ENCODE measurements at regions not wholly inside any gene's neighbourhood (a gene's known extent, or its start where the extent isn't known, plus 50 kb on each side); places are given as distances from the start of the nearest gene placed in this dataset.

DNA sequence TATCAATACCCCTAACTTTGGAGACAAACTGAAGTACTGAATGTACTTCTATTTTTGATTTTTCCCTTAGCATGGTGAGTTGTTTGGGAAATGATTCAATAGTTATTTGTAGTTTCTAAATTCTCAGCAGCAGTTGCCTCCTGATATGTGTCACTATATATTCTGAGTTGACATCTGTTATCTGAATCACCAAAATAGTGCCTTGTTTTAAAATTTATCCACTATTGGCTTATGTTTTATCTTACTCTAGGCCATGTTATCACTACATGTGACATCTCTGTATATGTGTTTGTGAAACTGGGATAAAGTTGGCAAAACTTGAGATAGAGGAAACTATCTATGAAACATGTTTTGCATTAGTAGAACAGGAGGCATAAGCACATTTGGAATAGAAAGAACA is 317.6 kb downstream of the TLE4 start:
- no peak for DNase-seq

DNA sequence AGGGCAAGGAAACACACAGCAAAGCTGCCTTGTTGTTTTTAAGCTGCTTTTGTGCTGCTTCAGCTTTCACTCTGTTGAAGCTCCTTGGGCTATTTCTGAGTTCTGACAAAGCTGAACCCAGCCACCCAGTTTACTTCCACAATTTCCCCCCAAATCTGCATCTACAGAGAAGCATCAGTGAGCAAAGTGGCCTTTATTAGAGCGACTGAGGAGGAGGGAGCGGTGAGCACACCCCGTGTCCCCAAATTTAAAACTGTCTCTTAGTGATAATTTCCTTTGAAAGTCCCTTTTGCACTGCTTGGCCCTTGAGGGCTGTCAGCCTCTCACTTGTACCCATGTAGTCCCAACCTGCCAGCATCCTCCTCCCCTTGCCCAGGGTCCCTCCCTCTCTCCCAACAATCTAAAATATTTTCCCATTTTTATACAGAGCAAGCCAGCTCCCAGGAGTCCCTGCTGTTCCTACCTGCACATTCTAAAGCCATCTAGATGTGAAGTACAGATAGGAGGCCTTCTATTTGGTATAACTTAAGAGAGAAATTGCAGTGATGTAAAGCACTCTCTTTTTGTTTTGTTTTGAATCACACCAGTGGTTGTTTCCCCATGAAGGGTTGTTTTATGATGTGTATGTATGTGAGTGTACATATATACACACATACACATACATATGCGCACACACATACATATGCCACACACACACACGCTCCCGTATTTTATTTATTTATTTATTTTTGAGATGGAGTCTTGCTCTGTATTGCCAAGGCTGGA is 313.5 kb downstream of the TLE4 start:
- DNase-seq = no peak

DNA sequence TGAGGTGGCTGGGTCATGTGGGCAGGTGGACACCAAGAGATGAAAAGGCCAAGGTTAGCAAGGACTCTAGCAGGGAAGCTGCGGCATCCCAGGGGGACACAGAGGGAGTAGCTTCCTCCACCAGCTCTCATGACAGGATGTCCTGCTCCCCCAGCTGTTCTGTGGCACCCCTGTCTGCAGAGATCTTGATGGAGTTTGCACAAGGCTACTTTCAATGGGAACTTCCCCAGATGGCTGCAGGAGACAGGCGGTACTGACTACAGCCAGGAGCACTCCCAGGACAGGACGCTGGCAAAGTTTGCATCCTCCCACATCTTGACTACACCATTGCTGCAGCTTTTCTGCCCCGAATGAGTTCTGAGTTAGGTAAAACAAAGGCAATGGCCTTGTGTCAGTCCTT is 312.8 kb downstream of the TLE4 start:
- DNase-seq = no peak

DNA sequence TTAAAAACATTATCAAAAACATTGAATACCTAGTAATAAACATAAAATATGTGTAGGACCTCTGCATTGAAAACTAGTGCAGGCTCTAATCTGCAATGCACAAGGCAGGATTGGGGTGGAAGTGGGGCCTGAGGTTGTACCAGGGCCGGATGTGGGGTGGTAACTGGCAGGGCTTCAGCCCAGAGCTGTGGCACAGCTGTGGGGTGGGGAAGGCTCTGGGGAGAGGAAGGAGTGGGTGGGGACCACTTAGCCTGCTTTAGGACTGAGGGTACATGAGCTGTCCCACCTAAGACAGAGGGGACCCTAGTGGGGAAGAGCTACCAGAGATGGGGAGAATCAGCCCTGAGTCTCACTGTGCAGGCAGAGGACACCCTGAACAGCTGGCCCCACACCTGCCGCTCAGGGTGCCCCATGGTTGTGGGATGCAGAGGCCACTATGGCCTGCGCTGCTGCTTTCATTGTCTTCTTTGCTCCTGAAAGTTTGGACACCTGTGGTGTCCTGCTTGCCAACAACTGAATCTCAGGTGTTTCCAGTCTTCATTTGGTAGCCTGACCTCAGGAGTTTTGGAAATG is 311.4 kb downstream of the TLE4 start:
- no peak for DNase-seq

GRCh38 chr9:79880626-79881025 is 308.9 kb downstream of the TLE4 start:
- DNase-seq = no peak

GRCh38 chr9:79877943-79878602 is 306.3 kb downstream of the TLE4 start:
- no peak for DNase-seq

DNA sequence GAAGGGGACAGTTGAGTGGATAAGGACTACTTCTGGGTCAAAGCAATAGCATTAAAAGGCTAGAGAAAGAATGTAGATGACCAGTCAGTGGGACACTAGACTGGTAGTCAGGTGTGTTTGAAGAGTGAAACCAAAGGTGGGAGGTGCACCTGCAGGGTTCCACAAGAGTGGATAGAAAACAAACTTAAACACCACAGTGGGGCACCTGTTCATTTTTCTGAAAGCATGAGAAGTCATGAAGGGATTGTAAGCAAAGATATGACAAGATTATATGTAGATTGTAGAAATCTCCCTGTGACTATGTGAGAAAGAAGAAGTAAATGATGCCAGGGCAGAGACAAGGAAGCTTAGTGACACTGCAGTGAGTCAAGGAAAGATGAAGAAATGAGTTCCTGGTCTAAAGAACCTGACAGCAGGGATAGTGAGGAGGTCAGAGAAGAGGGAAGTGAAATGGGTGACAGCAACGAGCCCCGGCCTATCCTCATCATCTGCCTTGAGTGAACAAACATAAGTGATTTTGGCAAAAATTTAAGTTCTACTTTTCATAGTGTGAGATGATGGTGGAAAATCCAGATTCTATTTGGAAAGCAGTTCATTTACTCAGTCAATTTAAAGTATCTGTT is 296.9 kb downstream of the TLE4 start:
- DNase-seq = no peak

- no peak for DNase-seq
These were observed 291.4 kb downstream of the TLE4 start for GRCh38 chr9:79862921-79863890.

DNA sequence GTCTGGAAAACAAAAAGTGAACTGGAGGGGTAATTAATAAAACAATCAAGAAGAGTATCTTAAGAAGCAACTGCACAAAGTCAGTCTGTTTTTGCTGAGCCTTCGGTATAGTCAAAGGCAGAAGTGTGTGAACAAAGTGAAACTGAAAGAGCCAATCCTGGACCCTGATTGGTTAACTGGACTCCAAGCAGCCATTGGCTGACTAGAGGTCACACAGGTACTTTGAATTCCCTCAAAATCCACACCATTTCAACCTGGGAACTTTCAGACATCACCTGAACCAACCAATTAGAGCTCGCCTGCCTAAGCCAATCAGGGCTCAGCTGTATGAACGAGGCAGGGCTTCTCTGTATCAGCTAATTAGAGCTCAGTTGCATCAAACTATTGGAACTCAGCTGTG is 286.7 kb downstream of the TLE4 start:
- no peak for DNase-seq

GRCh38 chr9:79857188-79857587 is 285.4 kb downstream of the TLE4 start:
- no peak for DNase-seq

DNA sequence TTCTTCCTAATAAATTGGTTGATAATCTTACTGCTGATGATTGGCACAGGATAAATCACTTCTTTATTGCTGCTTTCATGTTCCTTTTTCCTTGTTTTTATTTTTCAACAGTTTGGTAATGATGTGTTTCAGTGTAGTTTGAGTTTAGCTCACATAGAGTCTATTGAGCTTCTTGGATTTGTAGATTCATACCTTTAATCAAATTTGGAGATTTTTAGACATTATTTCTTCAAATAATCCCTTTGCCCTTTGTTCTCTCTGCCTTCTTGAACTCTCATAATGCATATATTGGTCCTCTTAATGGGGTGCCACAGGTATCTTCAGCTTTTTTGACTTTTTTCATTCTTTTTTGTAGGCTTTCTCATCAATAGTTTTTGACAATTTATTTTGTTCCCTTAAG is 275.3 kb downstream of the TLE4 start:
- no peak for DNase-seq

- no peak for DNase-seq
These were observed 258.0 kb downstream of the TLE4 start for GRCh38 chr9:79829566-79830302.

- DNase-seq = no peak
These were observed 252.5 kb downstream of the TLE4 start for GRCh38 chr9:79824265-79824664.

- DNase-seq = no peak
These were observed 245.8 kb downstream of the TLE4 start for GRCh38 chr9:79817438-79818004.

DNA sequence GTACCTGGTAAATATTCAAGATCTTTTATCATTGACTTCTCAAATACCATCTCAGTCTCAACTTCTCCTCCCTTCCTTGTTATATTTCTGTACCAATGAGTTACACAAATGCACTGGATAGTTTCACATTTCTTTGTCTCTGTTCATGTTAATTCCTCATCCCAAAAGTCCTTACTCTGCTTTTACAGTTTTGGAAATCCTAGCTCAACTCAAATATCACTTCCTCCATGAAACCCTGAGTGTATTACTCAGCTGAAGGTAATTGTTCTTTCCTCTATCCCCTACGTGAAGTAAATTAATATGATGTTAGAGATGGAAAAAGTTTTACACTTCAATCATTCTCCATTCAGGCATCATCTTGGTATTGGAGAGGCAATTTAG is 241.5 kb downstream of the TLE4 start:
- DNase-seq = no peak

GRCh38 chr9:79812507-79813257 is 240.9 kb downstream of the TLE4 start:
- DNase-seq = no peak

DNA sequence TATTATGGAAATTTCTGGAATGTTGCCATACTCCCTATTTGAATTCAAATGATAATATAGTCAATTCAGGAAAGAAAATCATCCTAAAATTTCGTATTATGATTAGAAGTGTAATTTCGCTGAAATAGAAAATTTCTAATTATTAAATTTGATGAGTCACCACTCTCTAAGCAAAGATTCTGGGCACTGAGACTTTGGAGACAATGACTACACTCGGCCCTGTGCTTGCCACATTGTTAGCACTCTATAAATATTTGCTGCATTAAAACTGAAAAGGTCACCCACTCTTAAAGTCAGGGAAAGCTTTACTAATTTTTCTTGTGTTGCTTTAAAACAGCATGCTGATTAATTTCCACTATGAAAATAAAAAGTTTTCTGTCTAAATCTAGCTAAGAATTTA is 240.3 kb downstream of the TLE4 start:
- no peak for DNase-seq

DNA sequence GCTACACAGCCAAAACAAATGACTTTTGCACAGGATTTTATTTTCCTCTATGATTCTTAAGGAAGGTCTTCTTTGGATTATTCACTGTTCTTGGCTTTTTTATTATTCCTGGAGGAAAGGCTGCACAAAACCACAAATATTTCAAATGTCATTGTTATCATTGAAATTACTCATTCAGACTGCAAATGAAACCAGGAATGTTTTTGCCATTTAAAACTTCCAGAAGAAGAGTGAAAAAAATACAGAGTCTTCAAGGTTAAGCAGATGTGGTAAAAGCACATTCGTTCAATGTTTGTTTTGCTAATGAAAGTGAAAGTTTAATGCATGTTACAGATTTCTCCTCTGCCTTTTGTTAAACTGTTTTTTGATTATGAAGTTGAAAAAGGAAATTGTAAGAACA is 238.2 kb downstream of the TLE4 start:
- DNase-seq = no peak

DNA sequence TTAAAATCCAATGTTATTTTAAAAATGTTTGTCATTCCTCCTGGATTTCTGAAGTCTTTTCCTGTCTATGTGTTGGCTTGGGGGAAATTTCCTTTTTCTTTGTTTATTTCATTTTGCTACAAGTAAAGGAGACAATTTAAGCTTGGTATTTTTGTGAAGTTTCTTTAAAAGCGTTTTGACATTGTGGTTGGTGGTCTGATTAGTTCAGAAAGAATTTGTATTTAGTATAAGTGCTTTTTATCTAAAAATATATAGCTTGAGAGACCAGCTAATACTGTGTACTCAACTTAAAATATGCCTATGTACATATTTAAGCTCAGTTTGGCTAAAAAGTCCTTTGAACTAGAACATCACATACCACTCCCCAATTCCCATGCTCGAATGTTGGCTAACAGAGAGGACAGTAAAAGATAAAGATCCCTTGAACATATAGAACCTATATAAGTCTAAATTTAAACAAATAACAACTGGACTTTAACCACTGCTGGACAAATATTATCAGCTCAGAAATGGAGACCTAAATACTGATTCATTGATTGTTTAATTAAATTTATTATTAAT is 237.6 kb downstream of the TLE4 start:
- DNase-seq = no peak

- DNase-seq = no peak
These were observed 236.2 kb downstream of the TLE4 start for GRCh38 chr9:79807971-79808370.

DNA sequence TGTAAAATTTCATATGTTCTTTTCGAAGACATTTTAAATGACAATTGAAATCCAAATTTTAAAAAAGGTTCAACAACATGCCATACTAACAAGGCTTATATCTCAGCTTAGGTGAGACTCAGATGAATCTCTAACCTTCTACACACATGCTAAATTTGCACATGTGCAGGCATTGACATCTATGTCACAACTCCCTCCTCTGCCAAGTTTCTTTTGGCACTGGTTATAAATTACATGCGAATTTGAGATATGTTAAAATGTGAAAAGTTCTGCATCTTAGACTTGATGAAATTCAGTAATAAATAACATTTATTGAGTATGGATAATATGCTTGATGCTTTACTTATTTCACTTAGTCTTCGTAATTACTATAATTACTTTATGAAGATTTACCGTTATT is 234.3 kb downstream of the TLE4 start:
- no peak for DNase-seq
